GM12878 (cell line): ENCODE measurements at regions not wholly inside any gene's neighbourhood (a gene's known extent, or its start where the extent isn't known, plus 50 kb on each side); places are given as distances from the start of the nearest gene placed in this dataset.

Experiments
- BHLHE40 ChIP-seq, 2 experiments: fragments of 450-650 bp in 1 of 2; IDR thresholded peaks; 2 replicates each; pipeline ENCODE4 v1.6.1; 2011 to 2017; ENCODE audit warnings: low read depth in 2 of 2, borderline replicate concordance in 1 of 2, improper control_type of control experiment in 1 of 2, low read length in 1 of 2, mild to moderate bottlenecking in 1 of 2
- CBFB ChIP-seq: IDR thresholded peaks from 2 replicates; pipeline ENCODE4 v1.6.1; 2016; ENCODE audit warnings: antibody characterized with exemption, low read depth
- E2F8 ChIP-seq: fragments of 450-650 bp; IDR thresholded peaks from 2 replicates; pipeline ENCODE4 v1.6.1; 2018; ENCODE audit warnings: mild to moderate bottlenecking, low read depth, moderate library complexity; ENCODE audit not compliant: partially characterized antibody
- KAT2A ChIP-seq: conservative IDR thresholded peaks from 2 replicates; pipeline ENCODE4 v1.6.1; 2011; ENCODE audit warnings: low read depth, low read length; ENCODE audit not compliant: control insufficient read depth
- RELA ChIP-seq: fragments of 450-650 bp; IDR thresholded peaks from 2 replicates; pipeline ENCODE4 v1.8.0; 2014; ENCODE audit warnings: borderline replicate concordance; ENCODE audit not compliant: partially characterized antibody
- TF ChIP-seq, protein P1 (sequence below): IDR thresholded peaks from 2 replicates; pipeline ENCODE4 v1.6.1; 2012; ENCODE audit warnings: low read length, inconsistent platforms
- TF ChIP-seq, protein P2 (sequence below): fragments of 450-650 bp; conservative IDR thresholded peaks from 2 replicates; pipeline ENCODE4 v1.6.1; 2017; ENCODE audit warnings: mild to moderate bottlenecking, moderate library complexity

- no peak for TF ChIP-seq E2F8
- TF ChIP-seq BHLHE40 (IDR thresholded peaks at IDR 0.05; ENCODE audit: borderline replicate concordance in 1 of 2, low read depth in 2 of 2, low read length in 1 of 2): no peak
- TF ChIP-seq KAT2A: no peak
- TF ChIP-seq RELA: no peak
- TF ChIP-seq, protein P1, sequence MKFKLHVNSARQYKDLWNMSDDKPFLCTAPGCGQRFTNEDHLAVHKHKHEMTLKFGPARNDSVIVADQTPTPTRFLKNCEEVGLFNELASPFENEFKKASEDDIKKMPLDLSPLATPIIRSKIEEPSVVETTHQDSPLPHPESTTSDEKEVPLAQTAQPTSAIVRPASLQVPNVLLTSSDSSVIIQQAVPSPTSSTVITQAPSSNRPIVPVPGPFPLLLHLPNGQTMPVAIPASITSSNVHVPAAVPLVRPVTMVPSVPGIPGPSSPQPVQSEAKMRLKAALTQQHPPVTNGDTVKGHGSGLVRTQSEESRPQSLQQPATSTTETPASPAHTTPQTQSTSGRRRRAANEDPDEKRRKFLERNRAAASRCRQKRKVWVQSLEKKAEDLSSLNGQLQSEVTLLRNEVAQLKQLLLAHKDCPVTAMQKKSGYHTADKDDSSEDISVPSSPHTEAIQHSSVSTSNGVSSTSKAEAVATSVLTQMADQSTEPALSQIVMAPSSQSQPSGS: no peak
- TF ChIP-seq, protein P2, sequence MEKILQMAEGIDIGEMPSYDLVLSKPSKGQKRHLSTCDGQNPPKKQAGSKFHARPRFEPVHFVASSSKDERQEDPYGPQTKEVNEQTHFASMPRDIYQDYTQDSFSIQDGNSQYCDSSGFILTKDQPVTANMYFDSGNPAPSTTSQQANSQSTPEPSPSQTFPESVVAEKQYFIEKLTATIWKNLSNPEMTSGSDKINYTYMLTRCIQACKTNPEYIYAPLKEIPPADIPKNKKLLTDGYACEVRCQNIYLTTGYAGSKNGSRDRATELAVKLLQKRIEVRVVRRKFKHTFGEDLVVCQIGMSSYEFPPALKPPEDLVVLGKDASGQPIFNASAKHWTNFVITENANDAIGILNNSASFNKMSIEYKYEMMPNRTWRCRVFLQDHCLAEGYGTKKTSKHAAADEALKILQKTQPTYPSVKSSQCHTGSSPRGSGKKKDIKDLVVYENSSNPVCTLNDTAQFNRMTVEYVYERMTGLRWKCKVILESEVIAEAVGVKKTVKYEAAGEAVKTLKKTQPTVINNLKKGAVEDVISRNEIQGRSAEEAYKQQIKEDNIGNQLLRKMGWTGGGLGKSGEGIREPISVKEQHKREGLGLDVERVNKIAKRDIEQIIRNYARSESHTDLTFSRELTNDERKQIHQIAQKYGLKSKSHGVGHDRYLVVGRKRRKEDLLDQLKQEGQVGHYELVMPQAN: no peak
- no peak for TF ChIP-seq CBFB
Measured at GRCh38 chr5:42929871-42930270, 110.2 kb downstream of the ANXA2R start (continued).
